Glutamatergic neuron (in vitro differentiated cells): ENCODE measurements at regions not wholly inside any gene's neighbourhood (a gene's known extent, or its start where the extent isn't known, plus 50 kb on each side); places are given as distances from the start of the nearest gene placed in this dataset.
A peak's percentile ranks its signal among the peaks of the same experiment; 100 is the strongest.
"Not testable (repeated sequence)": the region's sequence is repeated elsewhere in the genome, so short reads cannot be mapped to it uniquely, and the experiment has no call there.

Experiments used
- DNase-seq: peaks from one replicate; pipeline ENCODE4 v3.0.0; 2022
- H3K27ac Mint-ChIP-seq: one replicate; pipeline ENCODE4 v1.8.0; 2020; ENCODE audit warnings: mild to moderate bottlenecking, mixed read lengths, inconsistent platforms; ENCODE audit not compliant: unreplicated experiment
- H3K27me3 Mint-ChIP-seq: one replicate; pipeline ENCODE4 v1.8.0; 2020; ENCODE audit warnings: mild to moderate bottlenecking, moderate library complexity, mixed read lengths, inconsistent platforms; ENCODE audit not compliant: unreplicated experiment
- H3K36me3 Mint-ChIP-seq: one replicate; pipeline ENCODE4 v1.8.0; 2020; ENCODE audit warnings: mild to moderate bottlenecking, mixed read lengths, inconsistent platforms; ENCODE audit not compliant: unreplicated experiment
- H3K4me1 Mint-ChIP-seq: one replicate; pipeline ENCODE4 v1.8.0; 2020; ENCODE audit warnings: mild to moderate bottlenecking, low read depth, mixed read lengths, inconsistent platforms; ENCODE audit not compliant: unreplicated experiment
- H3K4me3 Mint-ChIP-seq: one replicate; pipeline ENCODE4 v1.8.0; 2020; ENCODE audit warnings: mild to moderate bottlenecking, mixed read lengths, inconsistent platforms; ENCODE audit not compliant: unreplicated experiment
- H3K9me3 Mint-ChIP-seq: one replicate; pipeline ENCODE4 v1.8.0; 2020; ENCODE audit warnings: mild to moderate bottlenecking, moderate library complexity, mixed read lengths, inconsistent platforms; ENCODE audit not compliant: unreplicated experiment
- CTCF ChIP-seq: fragments of 200-600 bp; sonication (generic); IDR thresholded peaks from one replicate; pipeline ENCODE4 v1.5.0; 2021; ENCODE audit not compliant: partially characterized antibody, unreplicated experiment

GRCh38 chr6:938271-938905 lies 245.4 kb upstream of the EXOC2 start:
- Mint-ChIP-seq H3K4me1 (no peaks in the 10 kb centered on the region), H3K36me3 (peaks cover 9% of the 10 kb centered on the region), H3K27me3 (peaks cover 9% of the 10 kb centered on the region), H3K27ac (no peak overlapping the region), H3K9me3 (peaks cover 3% of the 10 kb centered on the region), H3K4me3 (no peak overlapping the region)
- DNase-seq: no peak
- no peak for TF ChIP-seq CTCF

GRCh38 chr6:935582-935981 lies 242.6 kb upstream of the EXOC2 start:
- no peaks in the 10 kb centered on the region for H3K4me1 Mint-ChIP-seq
- H3K36me3 Mint-ChIP-seq: peaks cover 9% of the 10 kb centered on the region
- H3K9me3 Mint-ChIP-seq: peaks cover 3% of the 10 kb centered on the region
- no peak overlapping the region for H3K27ac Mint-ChIP-seq
- no peak overlapping the region for H3K4me3 Mint-ChIP-seq
- TF ChIP-seq CTCF: no peak
- peaks cover 9% of the 10 kb centered on the region for H3K27me3 Mint-ChIP-seq
- no peak for DNase-seq

GRCh38 chr6:934686-935085 lies 241.7 kb upstream of the EXOC2 start:
- TF ChIP-seq CTCF: no peak
- Mint-ChIP-seq H3K27me3 (peaks cover 5% of the 10 kb centered on the region), H3K4me1 (no peaks in the 10 kb centered on the region), H3K4me3 (no peak overlapping the region), H3K27ac (peak overlapping the region; percentile 6), H3K36me3 (peaks cover 9% of the 10 kb centered on the region), H3K9me3 (peaks cover 3% of the 10 kb centered on the region)
- no peak for DNase-seq

- not testable (repeated sequence) for H3K4me1 Mint-ChIP-seq, H3K27ac Mint-ChIP-seq, H3K4me3 Mint-ChIP-seq, H3K9me3 Mint-ChIP-seq, H3K27me3 Mint-ChIP-seq, DNase-seq
- peaks cover 19% of the 10 kb centered on the region for H3K36me3 Mint-ChIP-seq
Observed at GRCh38 chr6:931919-932318, 239.0 kb upstream of the EXOC2 start.

GRCh38 chr6:927157-927556 lies 234.2 kb upstream of the EXOC2 start:
- Mint-ChIP-seq H3K36me3 (peaks cover 20% of the 10 kb centered on the region), H3K9me3 (peaks cover 2% of the 10 kb centered on the region), H3K27me3 (peaks cover 6% of the 10 kb centered on the region), H3K27ac (no peak overlapping the region), H3K4me3 (no peak overlapping the region), H3K4me1 (no peaks in the 10 kb centered on the region)
- DNase-seq: no peak
- no peak for TF ChIP-seq CTCF
